ENCODE measurements at regions not wholly inside any gene's neighbourhood (a gene's known extent, or its start where the extent isn't known, plus 50 kb on each side); places are given as distances from the start of the nearest gene placed in this dataset.

DNA sequence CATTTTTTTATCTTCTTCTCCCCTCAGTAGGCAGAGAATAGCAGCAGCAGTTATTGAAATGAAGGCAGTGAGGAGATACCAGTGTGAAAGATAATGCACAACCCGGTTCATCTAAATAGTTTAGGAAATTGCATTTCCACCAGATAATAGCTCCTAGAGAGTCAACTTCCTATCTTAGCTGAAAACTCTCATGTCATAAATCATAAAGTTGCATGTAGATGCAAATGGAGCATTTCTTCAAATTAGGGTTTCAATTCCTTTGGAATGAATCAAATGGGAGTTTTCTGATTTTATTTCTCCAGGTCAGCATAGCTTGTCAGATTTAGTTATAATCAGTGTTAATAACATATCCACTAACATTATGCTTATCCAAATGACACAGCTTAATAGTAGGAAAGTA is 335.3 kb downstream of the CNTNAP4 start:
- TF ChIP-seq, protein P1, sequence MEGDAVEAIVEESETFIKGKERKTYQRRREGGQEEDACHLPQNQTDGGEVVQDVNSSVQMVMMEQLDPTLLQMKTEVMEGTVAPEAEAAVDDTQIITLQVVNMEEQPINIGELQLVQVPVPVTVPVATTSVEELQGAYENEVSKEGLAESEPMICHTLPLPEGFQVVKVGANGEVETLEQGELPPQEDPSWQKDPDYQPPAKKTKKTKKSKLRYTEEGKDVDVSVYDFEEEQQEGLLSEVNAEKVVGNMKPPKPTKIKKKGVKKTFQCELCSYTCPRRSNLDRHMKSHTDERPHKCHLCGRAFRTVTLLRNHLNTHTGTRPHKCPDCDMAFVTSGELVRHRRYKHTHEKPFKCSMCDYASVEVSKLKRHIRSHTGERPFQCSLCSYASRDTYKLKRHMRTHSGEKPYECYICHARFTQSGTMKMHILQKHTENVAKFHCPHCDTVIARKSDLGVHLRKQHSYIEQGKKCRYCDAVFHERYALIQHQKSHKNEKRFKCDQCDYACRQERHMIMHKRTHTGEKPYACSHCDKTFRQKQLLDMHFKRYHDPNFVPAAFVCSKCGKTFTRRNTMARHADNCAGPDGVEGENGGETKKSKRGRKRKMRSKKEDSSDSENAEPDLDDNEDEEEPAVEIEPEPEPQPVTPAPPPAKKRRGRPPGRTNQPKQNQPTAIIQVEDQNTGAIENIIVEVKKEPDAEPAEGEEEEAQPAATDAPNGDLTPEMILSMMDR (IDR thresholded peaks at IDR 0.05; ENCODE audit: extremely low read depth, missing control alignments): no peak
- DNase-seq (ENCODE audit: low spot score): no peak

DNA sequence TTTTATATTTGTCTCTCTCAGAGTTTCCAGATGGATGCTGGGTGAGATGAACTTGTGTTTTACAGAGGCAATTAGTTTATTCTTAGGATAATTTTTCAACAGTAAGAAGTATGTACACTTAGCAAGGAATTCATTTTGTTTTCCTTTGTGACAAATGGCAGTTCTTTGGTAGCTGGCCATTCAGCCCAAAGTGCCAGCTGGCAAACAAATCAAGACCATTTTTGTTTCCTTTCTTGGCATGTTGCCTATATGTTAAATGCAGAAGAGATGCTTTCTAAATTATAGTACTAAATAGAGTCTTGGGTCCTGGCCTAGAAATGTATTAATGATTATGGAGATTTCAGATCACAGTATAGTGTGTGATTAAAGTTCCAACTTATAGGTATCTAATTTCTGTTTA is 337.1 kb downstream of the CNTNAP4 start:
- no peak for DNase-seq (ENCODE audit: low spot score)
- TF ChIP-seq, protein P1 (IDR thresholded peaks at IDR 0.05; ENCODE audit: extremely low read depth, missing control alignments): no peak

GRCh38 chr16:76622876-76623275 is 345.7 kb downstream of the CNTNAP4 start:
- TF ChIP-seq, protein P1 (IDR thresholded peaks at IDR 0.05; ENCODE audit: extremely low read depth, missing control alignments): no peak
- no peak for DNase-seq (ENCODE audit: low spot score)

- TF ChIP-seq, protein P1 (IDR thresholded peaks at IDR 0.05; ENCODE audit: extremely low read depth, missing control alignments): no peak
- DNase-seq (ENCODE audit: low spot score): no peak
These were observed 357.9 kb downstream of the CNTNAP4 start for GRCh38 chr16:76634847-76635697.

- TF ChIP-seq, protein P1 (IDR thresholded peaks at IDR 0.05; ENCODE audit: extremely low read depth, missing control alignments): no peak
- DNase-seq (ENCODE audit: low spot score): no peak
These were observed 362.6 kb downstream of the CNTNAP4 start for GRCh38 chr16:76639685-76640289.

GRCh38 chr16:76650582-76650981 is 373.4 kb downstream of the CNTNAP4 start:
- DNase-seq (ENCODE audit: low spot score): no peak
- TF ChIP-seq, protein P1 (IDR thresholded peaks at IDR 0.05; ENCODE audit: extremely low read depth, missing control alignments): no peak

GRCh38 chr16:76653390-76654026 is 376.3 kb downstream of the CNTNAP4 start:
- TF ChIP-seq, protein P1 (IDR thresholded peaks at IDR 0.05; ENCODE audit: extremely low read depth, missing control alignments): peak; percentile 37
- DNase-seq (ENCODE audit: low spot score): peak; percentile 33
